Activated CD4-positive, CD25-positive, alpha-beta regulatory T cell treated with anti-CD3 and anti-CD28 coated beads, Interleukin-2, amount 50 U/mL, for 24 hours (primary cell): ENCODE measurements at regions not wholly inside any gene's neighbourhood (a gene's known extent, or its start where the extent isn't known, plus 50 kb on each side); places are given as distances from the start of the nearest gene placed in this dataset.

Source experiments
- ATAC-seq, 2 donors: fragments of 150-1000 bp; cut with Tn5 transposase; one replicate each; pipeline ENCODE4 v1.10.0; 2021; ENCODE audit warnings: mild to moderate bottlenecking in 1 of 2, moderate library complexity in 1 of 2

GRCh38 chr10:21196822-21197395, 299.8 kb upstream of the NEBL start:
- no peak for ATAC-seq

DNA sequence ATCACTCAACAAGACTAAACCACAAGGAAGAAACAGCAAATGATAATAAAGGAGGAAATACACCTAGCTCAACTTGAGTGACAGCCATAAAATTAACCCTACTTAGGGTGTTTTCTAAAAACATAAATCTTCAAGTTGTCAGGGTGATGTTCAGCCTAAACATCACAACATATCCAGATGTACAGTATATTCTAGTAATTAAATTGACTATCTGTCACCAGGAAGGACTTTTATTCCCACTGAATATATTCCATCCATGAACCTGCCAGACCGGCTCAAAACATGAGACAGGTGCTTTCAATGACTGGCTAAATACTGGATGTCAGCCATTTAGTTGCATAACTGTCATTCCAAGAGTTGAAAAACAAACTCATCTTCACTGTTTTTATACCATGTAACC, 298.1 kb upstream of the NEBL start:
- no peak for ATAC-seq

- peak in 1 of 2 donors; percentile 13 for ATAC-seq
These were observed 297.4 kb upstream of the NEBL start for GRCh38 chr10:21194510-21194993.

DNA sequence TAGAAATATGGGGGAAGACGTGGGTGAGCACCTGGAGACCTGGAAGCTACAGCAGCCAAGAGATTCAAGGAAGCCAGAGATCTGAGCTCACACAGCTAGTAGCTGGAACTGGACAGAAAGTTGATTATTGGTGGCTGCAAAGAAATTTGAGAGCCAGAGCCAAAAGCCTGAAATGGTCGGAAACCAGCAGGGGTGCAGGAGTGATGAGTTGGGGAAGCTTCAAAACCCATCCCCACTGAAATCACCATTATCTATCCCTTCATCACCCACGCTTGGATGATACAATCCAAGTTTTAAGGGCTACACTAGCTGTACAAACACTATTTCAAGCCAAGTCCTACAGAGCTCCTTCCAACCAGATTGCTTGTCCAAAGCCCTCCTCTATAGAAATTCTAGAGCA, 296.1 kb upstream of the NEBL start:
- ATAC-seq, result no peak

DNA sequence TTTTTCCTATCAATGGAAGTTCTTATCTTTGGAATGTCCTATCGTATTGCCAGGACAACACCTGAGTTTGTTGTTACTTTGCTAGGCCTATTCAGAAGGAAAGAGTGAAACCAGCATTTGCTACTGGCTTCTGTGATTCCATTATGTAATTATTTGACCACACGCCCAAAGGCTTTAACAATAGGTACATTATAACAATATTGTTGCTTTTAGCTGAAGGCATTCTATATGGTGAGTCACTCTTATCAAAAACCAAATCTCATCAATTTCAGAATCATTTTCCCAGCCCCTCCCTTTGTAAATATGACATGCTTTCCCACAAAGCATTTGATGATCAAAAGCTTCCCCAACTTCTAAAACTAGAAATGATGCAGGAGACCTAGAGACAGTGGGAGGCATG, 294.4 kb upstream of the NEBL start:
- ATAC-seq, result no peak

GRCh38 chr10:21184984-21185383, 287.9 kb upstream of the NEBL start:
- no peak for ATAC-seq

- no peak for ATAC-seq
These were observed 287.1 kb upstream of the NEBL start for GRCh38 chr10:21184216-21184615.

DNA sequence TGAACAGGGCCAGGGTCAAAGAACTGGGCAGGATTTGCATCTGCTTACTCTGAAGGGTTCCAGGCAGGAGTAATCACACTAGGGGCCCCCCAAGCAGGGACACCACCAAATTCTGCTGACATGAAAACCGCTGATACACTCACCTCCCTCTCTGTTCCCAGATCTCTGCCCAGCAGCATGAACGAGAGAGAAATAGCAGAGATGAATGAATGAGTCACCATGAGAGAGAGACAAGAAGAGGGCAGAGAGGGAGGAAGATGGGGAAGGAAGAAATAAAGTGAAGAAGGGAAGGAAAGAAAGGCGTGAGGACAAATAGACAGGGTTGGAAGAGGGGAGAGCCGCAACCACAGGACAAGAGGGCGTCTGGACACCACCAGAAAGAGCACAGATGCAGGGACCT, 285.9 kb upstream of the NEBL start:
- ATAC-seq, result no peak

- no peak for ATAC-seq
These were observed 284.3 kb upstream of the NEBL start for GRCh38 chr10:21181451-21181850.

GRCh38 chr10:21180604-21181003, 283.5 kb upstream of the NEBL start:
- no peak for ATAC-seq

GRCh38 chr10:21176934-21177480, 279.9 kb upstream of the NEBL start:
- ATAC-seq, result no peak

DNA sequence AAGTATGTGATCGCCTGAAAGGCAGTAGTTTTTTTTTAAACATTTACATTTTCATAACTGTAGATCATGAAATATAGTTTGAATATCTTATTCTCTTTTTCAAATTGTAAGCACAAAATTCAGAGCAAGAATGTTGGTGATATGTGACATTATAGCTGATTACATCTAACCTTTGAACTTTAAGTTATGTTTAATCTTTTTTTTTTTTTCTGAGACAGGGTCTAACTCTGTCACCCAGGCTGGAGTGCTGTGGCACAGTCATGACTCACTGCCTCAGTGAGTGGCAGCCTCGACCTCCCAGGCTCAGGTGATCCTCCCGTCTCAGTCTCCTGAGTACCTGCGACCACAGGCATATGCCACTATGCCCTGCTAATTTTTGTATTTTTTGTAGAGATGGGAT, 278.7 kb upstream of the NEBL start:
- no peak for ATAC-seq

DNA sequence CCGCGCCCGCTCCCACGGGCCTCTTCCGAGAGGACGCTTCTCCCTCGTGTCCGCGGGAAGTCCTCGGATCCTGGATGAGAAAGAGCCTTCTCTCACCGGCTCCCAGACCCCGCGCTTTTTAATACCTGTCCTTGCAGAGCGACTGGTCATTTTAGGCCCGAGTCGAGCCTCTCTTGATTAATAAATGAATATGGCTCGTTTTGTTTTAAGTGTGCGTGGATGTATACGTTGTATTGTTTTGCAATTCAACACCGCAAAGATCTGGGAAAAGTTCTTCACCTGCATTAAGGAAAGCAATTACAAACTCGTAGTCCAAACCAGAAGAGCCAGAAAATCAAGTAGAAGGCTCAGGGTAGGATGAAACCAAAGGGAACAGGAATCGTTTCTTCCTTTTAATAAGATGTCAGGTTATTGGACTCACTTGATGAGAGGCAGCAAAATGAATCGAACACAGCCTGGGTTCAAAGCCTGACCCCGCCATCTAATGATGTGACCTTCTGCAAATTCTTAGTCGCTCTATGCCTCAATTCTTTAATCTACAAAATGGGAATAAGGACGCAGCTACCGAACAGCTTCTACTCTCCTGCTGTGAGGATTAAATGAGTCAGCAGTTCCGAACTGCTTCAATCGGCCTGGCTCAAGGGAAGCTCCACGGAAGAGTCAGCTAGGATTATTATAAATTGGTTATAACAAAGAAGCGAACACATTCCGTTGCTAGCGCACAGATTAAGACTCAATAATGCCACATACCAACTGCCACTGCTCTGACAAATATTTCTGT, 277.8 kb upstream of the NEBL start:
- no peak for ATAC-seq

DNA sequence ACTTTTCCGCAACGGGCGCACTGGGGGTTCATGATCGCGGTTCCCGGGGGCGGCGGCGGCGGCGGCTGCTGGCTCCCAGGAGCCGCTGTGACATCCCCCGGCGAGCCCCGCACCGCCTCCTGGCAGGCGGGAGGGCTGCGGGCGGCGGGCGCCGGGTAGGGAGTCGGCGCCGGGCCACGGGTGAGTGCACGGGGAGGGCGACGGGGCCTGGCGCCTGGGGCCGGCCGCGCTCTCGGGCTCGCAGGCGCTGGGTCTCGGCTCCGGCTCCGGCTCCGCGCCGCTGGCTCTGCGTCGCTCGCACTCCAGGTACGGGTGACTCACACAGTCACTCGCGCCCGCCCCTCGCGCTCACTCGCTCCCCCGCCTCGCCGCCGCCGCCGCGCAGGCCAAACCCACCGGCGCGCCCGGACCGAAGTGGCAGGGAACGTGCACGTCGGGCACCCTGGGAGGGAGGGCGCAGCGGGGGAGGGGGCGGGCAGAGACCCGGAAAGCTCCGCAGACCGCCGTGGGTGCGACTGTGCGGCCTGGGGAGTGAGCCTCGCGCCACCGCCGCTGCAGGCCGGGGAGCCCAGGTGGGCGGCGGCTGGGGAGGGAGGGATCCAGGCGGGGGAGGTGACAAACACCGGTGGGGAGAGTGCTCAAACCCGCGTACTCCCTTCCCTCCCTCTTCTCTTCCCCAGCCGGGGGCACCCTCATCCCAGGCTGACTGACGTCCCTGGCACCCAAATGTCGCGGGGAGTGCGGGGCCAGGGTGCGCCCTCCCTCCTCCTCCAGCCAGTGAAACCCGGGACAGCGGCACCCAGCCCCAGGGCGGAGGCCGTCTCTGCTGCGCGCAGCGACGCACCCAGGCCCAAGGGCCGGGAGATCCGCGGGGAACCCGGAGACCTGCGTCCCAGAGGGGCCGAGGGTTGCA, 276.9 kb upstream of the NEBL start:
- ATAC-seq, result peak; percentile 71 to 79

DNA sequence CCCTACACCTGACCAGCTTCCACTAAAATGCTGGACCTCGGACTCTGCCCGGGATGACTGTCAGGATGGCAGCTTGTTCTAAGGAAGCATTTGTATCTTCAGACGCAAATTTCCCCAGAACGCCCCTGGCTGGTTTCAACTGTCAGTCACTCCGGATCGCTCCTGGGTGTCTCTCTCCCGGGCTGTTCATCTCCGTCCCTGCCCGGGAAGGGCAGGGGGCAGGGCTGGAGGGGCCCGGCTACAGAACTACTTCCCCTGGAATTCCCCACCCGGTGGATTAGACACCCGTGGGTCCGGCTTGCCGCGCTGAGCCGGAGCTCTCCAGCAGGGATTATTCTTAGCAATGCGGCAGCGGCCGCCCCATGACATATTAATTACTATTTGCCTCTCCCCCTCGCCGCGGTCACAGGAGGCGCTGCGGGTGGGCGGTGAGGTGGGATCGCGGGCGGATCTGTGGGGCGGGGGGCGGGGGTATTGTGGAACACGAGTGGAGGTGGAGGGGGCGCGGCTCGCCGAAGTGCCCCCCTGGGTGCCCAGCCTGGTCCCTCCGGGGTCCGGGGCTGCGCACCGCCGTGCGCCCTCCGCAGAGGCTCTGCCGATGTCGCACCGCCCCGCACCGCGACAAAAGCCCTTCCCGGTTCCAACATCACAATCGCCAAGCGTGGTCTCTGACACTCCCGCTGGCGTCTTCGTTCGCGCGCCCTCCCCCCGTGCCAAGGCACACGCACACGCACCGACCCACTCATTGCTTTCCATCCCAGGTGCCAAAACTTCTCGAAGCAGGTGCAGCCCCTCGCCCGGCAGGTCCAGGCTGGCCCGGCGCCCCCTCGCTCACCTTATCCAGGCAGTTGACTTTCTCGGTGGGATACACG, 276.1 kb upstream of the NEBL start:
- no peak for ATAC-seq

DNA sequence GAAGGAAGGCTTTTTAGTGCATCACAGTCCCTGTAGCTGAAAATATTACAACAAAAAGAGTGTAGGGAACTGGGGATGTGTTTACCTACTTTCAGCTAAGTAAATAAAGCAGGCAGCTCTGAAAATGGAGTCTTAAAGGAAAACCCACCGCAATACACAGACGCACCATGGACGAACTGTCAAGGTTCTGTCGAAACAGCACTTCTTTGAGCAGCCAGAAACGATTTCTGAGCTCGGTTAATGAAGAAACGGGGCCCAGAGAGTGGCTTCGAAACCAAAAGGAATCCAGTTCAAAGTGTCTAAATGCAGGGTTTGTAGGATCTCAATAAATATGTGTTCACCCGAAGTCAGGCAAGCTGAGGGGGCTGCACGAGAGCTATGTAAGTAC, 275.4 kb upstream of the NEBL start:
- no peak for ATAC-seq

- ATAC-seq, result no peak
These were observed 274.9 kb upstream of the NEBL start for GRCh38 chr10:21171936-21172541.

DNA sequence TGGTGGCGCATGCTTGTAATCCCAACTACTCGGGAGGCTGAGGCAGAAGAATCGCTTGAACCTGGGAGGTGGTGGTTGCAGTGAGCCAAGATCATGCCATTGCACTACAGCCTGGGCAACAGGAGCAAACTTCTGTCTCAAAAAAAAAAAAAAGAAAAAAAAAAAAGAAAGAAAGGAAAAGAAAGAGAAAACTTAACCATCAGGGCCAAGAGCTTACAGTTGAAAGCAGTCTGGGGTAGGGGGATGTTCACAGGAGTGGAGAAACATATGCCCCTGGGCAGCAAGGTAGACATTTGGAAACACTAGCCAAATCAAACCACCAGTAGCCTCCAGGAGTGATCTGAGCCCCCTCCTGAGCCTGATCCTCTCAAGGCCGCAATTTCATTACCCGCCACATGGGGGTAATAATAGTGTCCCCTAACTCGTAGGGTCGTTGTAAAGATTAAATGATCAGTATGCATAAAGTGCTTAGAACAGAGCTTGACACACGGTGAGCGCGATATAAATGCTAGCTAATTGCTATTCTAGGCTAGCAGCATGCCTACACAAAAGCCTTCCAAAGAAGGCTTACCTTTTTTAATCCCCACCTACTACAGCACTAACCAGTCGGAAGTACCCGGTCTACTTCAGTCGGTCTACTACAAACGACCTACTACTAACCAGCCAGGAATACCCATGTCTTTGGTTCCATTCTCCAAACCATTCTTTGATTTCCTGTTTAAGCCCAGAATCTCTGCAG, 274.3 kb upstream of the NEBL start:
- no peak for ATAC-seq

DNA sequence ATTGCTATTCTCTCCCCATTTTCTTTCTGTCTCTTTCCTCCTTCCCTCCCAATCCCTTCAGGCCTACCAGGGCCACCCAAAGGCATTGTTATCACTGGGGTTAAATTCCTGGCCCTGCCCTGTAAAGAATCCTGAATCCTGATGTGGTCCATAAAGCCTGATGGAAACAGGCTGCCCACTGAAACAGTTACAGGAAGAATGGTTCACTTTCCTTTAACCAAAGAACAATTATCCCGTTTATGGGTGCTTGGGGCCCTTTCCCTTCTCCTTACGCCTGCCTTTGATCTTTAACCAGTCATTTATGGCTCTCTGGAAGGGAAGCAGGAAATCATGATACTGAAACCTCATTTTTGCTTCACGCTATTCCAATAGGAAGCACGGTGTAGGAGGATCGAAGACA, 273.1 kb upstream of the NEBL start:
- ATAC-seq, result no peak

GRCh38 chr10:21169271-21169670, 272.2 kb upstream of the NEBL start:
- no peak for ATAC-seq
